ENCODE measurements at regions not wholly inside any gene's neighbourhood (a gene's known extent, or its start where the extent isn't known, plus 50 kb on each side); places are given as distances from the start of the nearest gene placed in this dataset.

DNA sequence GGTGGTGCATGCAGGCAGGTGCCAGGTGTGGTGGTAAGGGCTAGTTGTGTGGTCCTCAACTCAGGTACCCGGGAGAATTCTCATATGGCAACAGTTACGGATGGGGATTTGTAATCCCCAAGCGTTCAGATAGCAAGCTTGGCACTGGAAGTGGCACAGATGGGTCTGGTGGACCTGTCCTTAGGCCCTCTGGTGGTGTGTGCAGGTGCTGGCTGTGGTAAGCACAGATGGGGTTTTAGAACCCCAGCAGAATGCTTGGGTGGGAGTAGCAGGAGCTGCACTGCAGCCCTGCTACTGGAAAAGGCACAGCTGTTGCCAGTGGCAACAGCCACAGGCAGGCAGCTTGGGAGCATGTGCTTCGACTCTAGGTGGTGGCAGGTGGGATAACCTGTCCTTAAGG lies 948.2 kb upstream of the FAM98A start:
- no peak for TF ChIP-seq CTCF (IDR thresholded peaks at IDR 0.05; ENCODE audit: unreplicated experiment)
- Mint-ChIP-seq H3K36me3 (ENCODE audit: insufficient read depth, unreplicated experiment) (no peaks in the 10 kb centered on the region), H3K4me3 (ENCODE audit: low read depth, unreplicated experiment) (no peak overlapping the region), H3K9me3 (ENCODE audit: low read depth, unreplicated experiment) (peaks cover 19% of the 10 kb centered on the region), H3K4me1 (ENCODE audit: low read depth, unreplicated experiment) (no peaks in the 10 kb centered on the region), H3K27me3 (ENCODE audit: unreplicated experiment) (no peaks in the 10 kb centered on the region), H3K27ac (ENCODE audit: unreplicated experiment) (no peak overlapping the region)
- intact Hi-C loops (cut with micrococcal nuclease; ENCODE audit: unreplicated experiment) = no loop called here
- BruUV-seq (replicated peaks) = no TSS peak
- no peak for DNase-seq
- CTCF ChIA-PET = no interaction called here

- TF ChIP-seq CTCF (IDR thresholded peaks at IDR 0.05; ENCODE audit: unreplicated experiment) = no peak
- CTCF ChIA-PET = no interaction called here
- no peaks in the 10 kb centered on the region for H3K36me3 Mint-ChIP-seq (ENCODE audit: insufficient read depth, unreplicated experiment)
- intact Hi-C loops (cut with micrococcal nuclease; ENCODE audit: unreplicated experiment) = no loop called here
- no peak for DNase-seq
- no TSS peak for BruUV-seq (replicated peaks)
- H3K27ac Mint-ChIP-seq (ENCODE audit: unreplicated experiment) = no peak overlapping the region
- H3K27me3 Mint-ChIP-seq (ENCODE audit: unreplicated experiment) = no peaks in the 10 kb centered on the region
- H3K4me3 Mint-ChIP-seq (ENCODE audit: low read depth, unreplicated experiment) = no peak overlapping the region
- no peaks in the 10 kb centered on the region for H3K4me1 Mint-ChIP-seq (ENCODE audit: low read depth, unreplicated experiment)
- peaks cover 21% of the 10 kb centered on the region for H3K9me3 Mint-ChIP-seq (ENCODE audit: low read depth, unreplicated experiment)
These were observed 946.5 kb upstream of the FAM98A start for GRCh38 chr2:34545486-34546136.

DNA sequence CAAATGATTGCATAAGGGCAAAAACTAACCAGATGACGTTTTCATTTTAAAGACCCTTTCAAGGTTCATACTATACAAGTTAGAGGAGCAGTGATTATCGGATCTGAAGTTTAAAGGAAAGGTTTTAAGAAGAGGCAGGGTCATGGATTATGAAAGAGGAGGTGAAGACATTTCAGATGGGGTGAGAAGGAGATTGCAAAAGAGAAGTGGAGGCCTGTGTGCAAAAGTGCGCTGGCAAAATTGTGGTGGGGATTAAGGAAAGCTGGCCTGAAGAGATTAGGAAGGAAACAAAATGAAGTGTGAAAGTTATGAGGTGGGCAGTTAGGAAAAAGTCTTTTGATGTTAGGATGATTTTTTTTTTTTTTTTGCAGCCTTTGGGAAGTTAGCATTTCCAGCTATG lies 935.7 kb upstream of the FAM98A start:
- Mint-ChIP-seq H3K27ac (ENCODE audit: unreplicated experiment) (no peak overlapping the region), H3K36me3 (ENCODE audit: insufficient read depth, unreplicated experiment) (no peaks in the 10 kb centered on the region), H3K27me3 (ENCODE audit: unreplicated experiment) (no peaks in the 10 kb centered on the region), H3K4me1 (ENCODE audit: low read depth, unreplicated experiment) (no peaks in the 10 kb centered on the region), H3K9me3 (ENCODE audit: low read depth, unreplicated experiment) (peaks cover 15% of the 10 kb centered on the region), H3K4me3 (ENCODE audit: low read depth, unreplicated experiment) (no peak overlapping the region)
- DNase-seq = no peak
- TF ChIP-seq CTCF (IDR thresholded peaks at IDR 0.05; ENCODE audit: unreplicated experiment) = no peak
- no TSS peak for BruUV-seq (replicated peaks)
- CTCF ChIA-PET = interaction anchor here (0.9 to 1.4 kb wide), 2 partner anchors 17 to 227 kb away, joined by 3 read pairs; no protein-coding TSS in a partner anchor
- intact Hi-C loops (cut with micrococcal nuclease; ENCODE audit: unreplicated experiment) = no loop called here

- Mint-ChIP-seq H3K4me1 (ENCODE audit: low read depth, unreplicated experiment) (no peaks in the 10 kb centered on the region), H3K4me3 (ENCODE audit: low read depth, unreplicated experiment) (no peak overlapping the region), H3K36me3 (ENCODE audit: insufficient read depth, unreplicated experiment) (no peaks in the 10 kb centered on the region), H3K9me3 (ENCODE audit: low read depth, unreplicated experiment) (peaks cover 13% of the 10 kb centered on the region), H3K27ac (ENCODE audit: unreplicated experiment) (no peak overlapping the region), H3K27me3 (ENCODE audit: unreplicated experiment) (no peaks in the 10 kb centered on the region)
- no peak for DNase-seq
- intact Hi-C loops (cut with micrococcal nuclease; ENCODE audit: unreplicated experiment) = no loop called here
- TF ChIP-seq CTCF (IDR thresholded peaks at IDR 0.05; ENCODE audit: unreplicated experiment) = no peak
- CTCF ChIA-PET = interaction anchor here (0.9 to 1.4 kb wide), 2 partner anchors 16 to 227 kb away, joined by 3 read pairs; no protein-coding TSS in a partner anchor
- BruUV-seq (replicated peaks) = no TSS peak
These were observed 935.2 kb upstream of the FAM98A start for GRCh38 chr2:34534341-34534740.
